ENCODE measurements at regions not wholly inside any gene's neighbourhood (a gene's known extent, or its start where the extent isn't known, plus 50 kb on each side); places are given as distances from the start of the nearest gene placed in this dataset.
"Not testable (repeated sequence)": the region's sequence is repeated elsewhere in the genome, so short reads cannot be mapped to it uniquely, and the experiment has no call there.

- TF ChIP-seq CTCF (conservative IDR thresholded peaks at IDR 0.05) = no peak
- TF ChIP-seq ZFX (IDR thresholded peaks at IDR 0.05) = no peak
- no peak overlapping the region for H3K27ac ChIP-seq
Observed at GRCh38 chr7:68868978-68869377, 729.3 kb upstream of the AUTS2 start.

- H3K27ac ChIP-seq = no peak overlapping the region
- no peak for TF ChIP-seq CTCF (conservative IDR thresholded peaks at IDR 0.05)
- no peak for TF ChIP-seq ZFX (IDR thresholded peaks at IDR 0.05)
Observed at GRCh38 chr7:68873616-68874015, 724.7 kb upstream of the AUTS2 start.

DNA sequence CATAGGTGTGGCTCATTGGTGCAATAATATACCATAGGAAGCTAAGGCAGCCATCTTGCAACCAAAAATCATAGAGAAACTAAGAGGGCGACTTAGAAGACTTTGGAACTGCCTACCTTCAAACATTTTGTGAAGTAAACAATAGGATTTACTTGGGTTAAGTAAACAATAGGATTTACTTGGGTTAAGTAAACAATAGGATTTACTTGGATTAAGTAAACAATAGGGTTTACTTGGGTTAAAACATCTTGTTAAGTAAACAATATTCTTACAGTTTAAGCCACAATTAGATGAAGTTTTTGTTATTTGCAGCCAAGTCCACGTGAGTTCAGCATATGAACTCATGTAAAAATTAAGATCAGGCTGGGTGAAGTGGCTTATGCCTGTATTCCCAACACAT lies 722.4 kb upstream of the AUTS2 start:
- TF ChIP-seq CTCF (conservative IDR thresholded peaks at IDR 0.05) = no peak
- TF ChIP-seq ZFX (IDR thresholded peaks at IDR 0.05) = no peak
- no peak overlapping the region for H3K27ac ChIP-seq

DNA sequence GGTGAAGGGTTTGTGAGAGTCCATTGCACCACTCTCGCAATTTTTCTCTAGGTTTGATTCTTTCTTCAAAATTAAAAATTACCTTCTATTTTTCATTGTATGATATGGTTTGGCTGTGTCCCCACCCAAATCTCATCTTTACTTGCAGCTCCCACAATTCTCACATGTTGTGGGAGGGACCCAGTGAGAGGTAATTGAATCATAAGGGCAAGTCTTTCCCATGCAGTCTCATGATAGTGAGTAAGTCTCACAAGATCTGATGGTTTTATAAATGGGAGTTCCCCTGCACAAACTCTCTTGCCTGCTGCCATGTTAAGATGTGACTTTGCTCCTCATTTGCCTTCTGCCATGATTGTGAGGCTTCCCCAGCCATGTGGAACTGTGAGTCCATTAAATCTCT lies 711.2 kb upstream of the AUTS2 start:
- not testable (repeated sequence) for H3K27ac ChIP-seq

DNA sequence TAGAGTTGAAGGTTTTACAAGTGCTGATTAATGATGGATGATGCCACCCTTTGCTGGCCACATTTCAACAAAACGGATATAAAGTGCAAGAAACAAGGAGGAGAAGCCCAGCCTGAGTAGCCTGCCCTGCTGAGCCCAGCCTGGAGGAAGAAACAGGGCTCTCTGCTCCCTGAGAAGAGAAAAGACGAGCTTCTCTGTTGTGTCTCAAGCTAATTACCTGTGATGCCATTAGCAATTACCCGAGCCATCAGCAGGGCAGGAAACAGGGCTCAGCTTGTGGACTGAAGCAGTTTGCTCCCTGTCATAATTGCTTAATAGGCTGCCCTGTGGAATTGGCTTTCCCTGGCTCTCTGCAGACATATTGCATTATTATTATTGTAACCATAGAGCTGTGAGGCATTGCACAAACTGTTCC lies 709.3 kb upstream of the AUTS2 start:
- no peak overlapping the region for H3K27ac ChIP-seq
- TF ChIP-seq ZFX (IDR thresholded peaks at IDR 0.05) (no peak), CTCF (conservative IDR thresholded peaks at IDR 0.05) (no peak)

GRCh38 chr7:68892236-68892635 lies 706.0 kb upstream of the AUTS2 start:
- H3K27ac ChIP-seq = no peak overlapping the region
- TF ChIP-seq ZFX (IDR thresholded peaks at IDR 0.05) (no peak), CTCF (conservative IDR thresholded peaks at IDR 0.05) (no peak)

DNA sequence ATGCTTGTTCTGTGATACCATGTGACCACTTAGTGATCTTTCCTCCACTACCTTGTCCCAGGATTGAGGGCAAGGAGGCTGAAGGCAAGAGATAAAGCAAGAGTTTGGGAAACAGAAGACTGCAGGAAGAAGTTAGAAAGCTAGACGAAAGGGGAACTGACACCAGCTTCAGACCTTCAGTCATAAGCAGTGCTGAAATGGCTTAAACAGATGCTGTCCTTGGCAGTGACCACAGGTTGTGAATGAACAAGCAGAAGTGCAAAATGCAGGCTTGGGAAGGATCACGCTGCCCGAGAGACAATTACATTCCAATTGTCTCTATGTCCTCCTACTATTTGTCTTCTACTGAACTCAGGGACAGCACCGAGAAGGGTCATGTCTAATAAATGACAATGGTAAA lies 704.9 kb upstream of the AUTS2 start:
- no peak for TF ChIP-seq ZFX (IDR thresholded peaks at IDR 0.05)
- no peak for TF ChIP-seq CTCF (conservative IDR thresholded peaks at IDR 0.05)
- H3K27ac ChIP-seq = no peak overlapping the region

DNA sequence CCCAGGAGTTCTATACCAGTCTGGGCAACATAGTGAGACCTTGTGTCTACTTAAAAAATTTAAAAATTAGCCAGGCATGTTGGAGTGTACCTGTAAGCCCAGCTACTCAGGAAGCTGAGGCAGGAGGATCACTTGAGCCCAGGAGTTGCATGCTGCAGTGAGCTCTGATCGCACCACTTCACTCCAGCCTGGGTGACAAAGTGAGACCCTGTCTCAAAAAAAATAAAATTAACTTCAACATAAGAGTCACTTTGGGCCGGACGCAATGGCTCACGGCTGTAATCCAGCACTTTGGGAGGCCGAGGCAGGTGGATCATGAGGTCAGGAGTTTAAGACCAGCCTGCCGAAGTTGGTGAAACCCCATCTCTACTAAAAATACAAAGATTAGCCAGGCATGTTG lies 699.1 kb upstream of the AUTS2 start:
- not testable (repeated sequence) for H3K27ac ChIP-seq

DNA sequence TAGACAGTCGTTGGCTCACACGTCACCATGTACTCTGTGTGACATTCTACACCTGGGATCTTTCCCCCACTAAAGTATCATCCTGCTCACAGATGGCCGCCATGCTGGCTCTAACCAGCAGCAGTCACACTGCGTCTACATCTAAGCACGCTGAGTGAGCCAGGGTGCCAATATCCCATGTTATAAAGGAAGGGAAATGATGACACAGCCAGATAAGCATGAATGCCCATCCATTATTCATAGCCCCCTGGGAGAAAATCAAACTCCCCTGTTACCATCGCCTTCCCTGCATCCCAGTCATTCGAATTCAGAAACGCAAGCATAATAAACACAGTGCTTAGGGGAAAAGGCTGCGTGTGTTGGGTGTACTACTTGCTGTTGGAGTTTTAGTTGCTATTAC lies 698.2 kb upstream of the AUTS2 start:
- H3K27ac ChIP-seq = no peak overlapping the region
- TF ChIP-seq CTCF (conservative IDR thresholded peaks at IDR 0.05) = no peak
- TF ChIP-seq ZFX (IDR thresholded peaks at IDR 0.05) = no peak

Data from C4-2B (cell line).